ENCODE measurements at regions not wholly inside any gene's neighbourhood (a gene's known extent, or its start where the extent isn't known, plus 50 kb on each side); places are given as distances from the start of the nearest gene placed in this dataset.
A peak's percentile ranks its signal among the peaks of the same experiment; 100 is the strongest.

DNA sequence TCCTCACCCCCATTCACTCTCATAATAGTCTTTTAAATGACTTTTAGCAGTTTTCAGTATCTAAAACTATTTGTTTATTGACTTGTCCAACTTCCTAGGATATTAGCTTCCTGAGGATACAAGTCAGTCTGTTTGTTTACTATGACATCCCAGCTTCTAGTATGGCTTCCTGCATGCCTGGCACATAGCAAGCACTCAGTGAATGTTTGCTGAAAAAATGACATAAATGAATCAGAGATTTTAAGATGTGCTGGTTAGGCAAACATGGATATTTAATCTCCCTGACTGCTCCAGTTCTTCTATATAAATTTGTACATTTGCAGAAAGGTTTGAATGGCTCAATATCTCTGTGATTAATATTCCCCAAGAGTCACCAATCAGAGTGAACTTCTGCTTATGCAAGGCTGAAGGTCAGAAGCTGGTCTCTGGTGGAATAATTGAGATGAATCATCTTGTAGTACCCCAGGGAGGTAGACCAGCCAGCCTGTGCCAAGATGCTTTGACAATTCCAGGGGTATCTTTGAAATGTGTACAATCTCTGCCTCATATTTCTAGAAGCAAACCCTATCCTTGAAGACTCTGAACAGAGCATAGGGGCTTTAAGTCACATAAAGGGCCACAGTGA lies 219.0 kb upstream of the LMCD1 start:
- H3K9me3 Mint-ChIP-seq: no peaks in the 10 kb centered on the region
- Histone ChIP-seq H3K27me3 (ENCODE audit: control insufficient read depth, insufficient read depth, low read length) (no peaks in the 10 kb centered on the region), H3K36me3 (ENCODE audit: control insufficient read depth, insufficient read depth, low read length) (no peaks in the 10 kb centered on the region), H3K4me1 (ENCODE audit: control insufficient read depth, insufficient read depth, low read length, poor library complexity, severe bottlenecking) (no peaks in the 10 kb centered on the region), H3K9me3 (ENCODE audit: control insufficient read depth in 2 of 2, low read length in 2 of 2) (no peaks in the 10 kb centered on the region), H3K4me3 (ENCODE audit: low read depth, low read length) (no peak overlapping the region), H3K27ac (ENCODE audit: insufficient read depth, low read length, poor library complexity, severe bottlenecking) (no peak overlapping the region)
- no peaks in the 10 kb centered on the region for H3K36me3 Mint-ChIP-seq
- peak overlapping the region in 1 of 3 donors; percentile 14 for H3K27ac Mint-ChIP-seq
- H3K4me3 Mint-ChIP-seq: no peak overlapping the region
- no peak for DNase-seq
- no peaks in the 10 kb centered on the region for H3K4me1 Mint-ChIP-seq
- peaks cover 4% of the 10 kb centered on the region for H3K27me3 Mint-ChIP-seq
- no peak for ATAC-seq (ENCODE audit: low read depth in 2 of 2)

DNA sequence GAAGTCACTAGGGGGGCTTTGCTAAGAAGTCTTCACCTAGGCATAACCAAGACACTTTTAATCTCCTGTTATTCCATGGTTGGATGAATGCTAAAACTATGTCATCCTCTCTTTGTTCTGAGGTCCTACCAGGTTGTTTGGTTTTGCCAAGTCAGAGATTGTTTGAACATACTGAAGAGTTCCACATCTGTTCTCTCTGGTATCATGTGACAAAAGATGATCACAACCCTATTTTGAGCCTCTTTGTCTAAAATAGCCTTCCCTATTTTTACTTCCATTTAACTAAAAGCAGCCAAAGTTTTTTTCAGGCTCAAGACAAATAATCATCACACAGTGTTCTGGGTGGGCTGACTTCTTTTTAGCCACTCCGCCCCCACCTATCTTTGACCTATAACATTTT lies 218.4 kb upstream of the LMCD1 start:
- Histone ChIP-seq H3K4me1 (ENCODE audit: control insufficient read depth, insufficient read depth, low read length, poor library complexity, severe bottlenecking) (no peaks in the 10 kb centered on the region), H3K27ac (ENCODE audit: insufficient read depth, low read length, poor library complexity, severe bottlenecking) (no peak overlapping the region), H3K4me3 (ENCODE audit: low read depth, low read length) (no peak overlapping the region), H3K9me3 (ENCODE audit: control insufficient read depth in 2 of 2, low read length in 2 of 2) (no peaks in the 10 kb centered on the region), H3K36me3 (ENCODE audit: control insufficient read depth, insufficient read depth, low read length) (no peaks in the 10 kb centered on the region), H3K27me3 (ENCODE audit: control insufficient read depth, insufficient read depth, low read length) (no peaks in the 10 kb centered on the region)
- no peak overlapping the region for H3K4me3 Mint-ChIP-seq
- no peaks in the 10 kb centered on the region for H3K36me3 Mint-ChIP-seq
- no peaks in the 10 kb centered on the region for H3K9me3 Mint-ChIP-seq
- no peaks in the 10 kb centered on the region for H3K4me1 Mint-ChIP-seq
- peaks cover 4% of the 10 kb centered on the region for H3K27me3 Mint-ChIP-seq
- ATAC-seq (ENCODE audit: low read depth in 2 of 2) (no peak), DNase-seq (no peak)
- H3K27ac Mint-ChIP-seq: no peak overlapping the region

DNA sequence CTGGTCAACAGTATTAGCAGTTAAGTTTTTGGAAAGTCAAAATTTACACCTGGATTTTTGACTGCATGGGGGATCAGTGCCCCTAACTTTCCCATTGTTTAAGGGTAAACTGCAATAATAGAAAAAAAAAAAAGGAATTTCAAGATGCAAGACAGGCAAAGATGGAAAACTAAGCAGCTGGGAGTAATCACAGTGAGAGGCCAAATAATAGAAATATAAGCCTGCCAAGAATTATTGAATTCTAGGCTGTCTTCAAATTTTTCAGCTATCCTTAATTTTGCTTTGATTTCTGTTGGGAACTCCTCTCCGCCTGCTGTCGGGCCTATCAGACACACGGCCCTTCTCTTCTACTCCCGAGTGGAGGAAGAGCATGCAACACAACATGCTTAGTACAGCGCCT lies 215.5 kb upstream of the LMCD1 start:
- H3K4me3 Mint-ChIP-seq: no peak overlapping the region
- Histone ChIP-seq H3K36me3 (ENCODE audit: control insufficient read depth, insufficient read depth, low read length) (no peaks in the 10 kb centered on the region), H3K9me3 (ENCODE audit: control insufficient read depth in 2 of 2, low read length in 2 of 2) (no peaks in the 10 kb centered on the region), H3K27me3 (ENCODE audit: control insufficient read depth, insufficient read depth, low read length) (no peaks in the 10 kb centered on the region), H3K4me3 (ENCODE audit: low read depth, low read length) (no peak overlapping the region), H3K27ac (ENCODE audit: insufficient read depth, low read length, poor library complexity, severe bottlenecking) (no peak overlapping the region), H3K4me1 (ENCODE audit: control insufficient read depth, insufficient read depth, low read length, poor library complexity, severe bottlenecking) (no peaks in the 10 kb centered on the region)
- H3K4me1 Mint-ChIP-seq: no peaks in the 10 kb centered on the region
- no peaks in the 10 kb centered on the region for H3K9me3 Mint-ChIP-seq
- no peak overlapping the region for H3K27ac Mint-ChIP-seq
- DNase-seq (no peak), ATAC-seq (ENCODE audit: low read depth in 2 of 2) (no peak)
- H3K27me3 Mint-ChIP-seq: peaks cover 5% of the 10 kb centered on the region
- no peaks in the 10 kb centered on the region for H3K36me3 Mint-ChIP-seq

DNA sequence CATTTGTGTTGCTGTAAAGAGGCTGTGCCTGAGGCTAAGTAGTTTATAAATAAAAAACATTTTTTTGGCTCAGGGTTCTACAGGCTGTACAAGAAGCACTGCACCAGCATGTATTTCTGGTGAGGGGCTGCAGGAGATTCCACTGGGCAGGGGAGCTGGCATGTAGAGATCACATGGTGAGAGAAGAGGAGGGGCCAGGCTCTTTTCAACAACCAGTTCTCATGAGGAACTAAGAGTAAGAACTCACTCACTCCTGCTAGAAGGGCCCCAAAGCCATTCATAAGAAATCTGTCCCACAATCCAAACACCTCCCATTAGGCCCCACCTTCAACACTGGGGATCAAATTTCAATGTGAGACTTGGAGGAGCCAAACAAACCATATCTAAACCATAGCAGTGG lies 214.9 kb upstream of the LMCD1 start:
- H3K27me3 ChIP-seq (ENCODE audit: control insufficient read depth, insufficient read depth, low read length): no peaks in the 10 kb centered on the region
- no peaks in the 10 kb centered on the region for H3K36me3 Mint-ChIP-seq

DNA sequence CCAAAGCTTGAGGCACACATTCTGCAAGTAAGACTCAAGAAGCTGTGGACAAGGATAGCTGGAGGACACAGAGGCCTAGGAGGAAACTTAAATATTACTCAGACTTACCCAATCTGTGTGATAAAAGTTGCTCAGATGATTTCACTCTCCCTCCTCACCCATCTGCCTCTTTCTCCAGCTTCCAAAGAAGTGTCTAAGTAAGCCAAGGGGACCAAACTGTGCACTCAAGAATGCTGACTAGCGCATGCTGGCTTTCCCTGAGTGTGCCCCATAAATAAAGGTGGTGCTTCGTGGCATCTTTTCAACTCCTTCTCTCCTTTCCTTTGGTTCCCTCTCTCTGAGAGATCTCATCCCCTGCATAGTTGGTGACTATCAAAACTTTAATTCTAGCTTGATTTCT lies 211.0 kb upstream of the LMCD1 start:
- H3K9me3 Mint-ChIP-seq: peaks cover 0 to 3% (median 0%) of the 10 kb centered on the region in 7 donors
- Histone ChIP-seq H3K4me3 (ENCODE audit: low read depth, low read length) (no peak overlapping the region), H3K36me3 (ENCODE audit: control insufficient read depth, insufficient read depth, low read length) (no peaks in the 10 kb centered on the region), H3K27ac (ENCODE audit: insufficient read depth, low read length, poor library complexity, severe bottlenecking) (no peak overlapping the region), H3K9me3 (ENCODE audit: control insufficient read depth in 2 of 2, low read length in 2 of 2) (no peaks in the 10 kb centered on the region), H3K4me1 (ENCODE audit: control insufficient read depth, insufficient read depth, low read length, poor library complexity, severe bottlenecking) (no peaks in the 10 kb centered on the region), H3K27me3 (ENCODE audit: control insufficient read depth, insufficient read depth, low read length) (no peaks in the 10 kb centered on the region)
- peaks cover 0 to 4% (median 0%) of the 10 kb centered on the region in 4 donors for H3K4me1 Mint-ChIP-seq
- H3K27ac Mint-ChIP-seq: no peak overlapping the region
- H3K4me3 Mint-ChIP-seq: no peak overlapping the region
- H3K27me3 Mint-ChIP-seq: peaks cover 23% of the 10 kb centered on the region
- no peaks in the 10 kb centered on the region for H3K36me3 Mint-ChIP-seq
- no peak for DNase-seq
- ATAC-seq (ENCODE audit: low read depth in 2 of 2): no peak

More for the DNA sequence above, 214.9 kb upstream of the LMCD1 start:
- H3K4me1 ChIP-seq (ENCODE audit: control insufficient read depth, insufficient read depth, low read length, poor library complexity, severe bottlenecking): no peaks in the 10 kb centered on the region
- no peak overlapping the region for H3K4me3 ChIP-seq (ENCODE audit: low read depth, low read length)
- Mint-ChIP-seq H3K4me3 (no peak overlapping the region), H3K9me3 (no peaks in the 10 kb centered on the region), H3K27me3 (peaks cover 7% of the 10 kb centered on the region), H3K27ac (no peak overlapping the region), H3K4me1 (no peaks in the 10 kb centered on the region)
- ATAC-seq (ENCODE audit: low read depth in 2 of 2): no peak
- no peak overlapping the region for H3K27ac ChIP-seq (ENCODE audit: insufficient read depth, low read length, poor library complexity, severe bottlenecking)
- H3K9me3 ChIP-seq (ENCODE audit: control insufficient read depth in 2 of 2, low read length in 2 of 2): no peaks in the 10 kb centered on the region
- no peak for DNase-seq
- H3K36me3 ChIP-seq (ENCODE audit: control insufficient read depth, insufficient read depth, low read length): no peaks in the 10 kb centered on the region

DNA sequence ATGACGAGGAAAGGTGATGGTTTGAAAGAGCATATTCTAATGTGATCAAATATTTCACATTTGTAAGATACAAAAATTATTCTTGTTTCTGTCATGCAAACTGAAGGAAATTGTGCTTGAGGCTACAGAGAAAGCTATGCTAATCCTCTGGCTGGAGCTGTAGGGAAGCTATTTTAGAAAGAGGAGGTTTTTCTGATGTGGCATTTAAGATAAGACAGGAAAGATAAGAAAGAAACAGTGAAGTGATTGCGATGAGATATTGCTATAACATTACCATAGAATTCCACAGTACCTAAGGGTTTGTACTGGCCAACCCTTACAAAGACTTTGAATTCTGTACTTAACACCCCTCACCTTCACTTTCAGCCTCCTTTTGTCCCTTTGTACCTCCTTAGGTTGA lies 205.2 kb upstream of the LMCD1 start:
- DNase-seq: no peak
- Histone ChIP-seq H3K4me1 (ENCODE audit: control insufficient read depth, insufficient read depth, low read length, poor library complexity, severe bottlenecking) (no peaks in the 10 kb centered on the region), H3K27ac (ENCODE audit: insufficient read depth, low read length, poor library complexity, severe bottlenecking) (no peak overlapping the region), H3K36me3 (ENCODE audit: control insufficient read depth, insufficient read depth, low read length) (no peaks in the 10 kb centered on the region), H3K27me3 (ENCODE audit: control insufficient read depth, insufficient read depth, low read length) (peaks cover 2% of the 10 kb centered on the region), H3K4me3 (ENCODE audit: low read depth, low read length) (no peak overlapping the region), H3K9me3 (ENCODE audit: control insufficient read depth in 2 of 2, low read length in 2 of 2) (no peaks in the 10 kb centered on the region)
- Mint-ChIP-seq H3K27ac (no peak overlapping the region), H3K27me3 (peaks cover 38% of the 10 kb centered on the region), H3K9me3 (peaks cover 0 to 3% (median 0%) of the 10 kb centered on the region in 7 donors), H3K4me3 (no peak overlapping the region), H3K4me1 (peaks cover 0 to 4% (median 1%) of the 10 kb centered on the region in 4 donors), H3K36me3 (no peaks in the 10 kb centered on the region)
- no peak for ATAC-seq (ENCODE audit: low read depth in 2 of 2)

DNA sequence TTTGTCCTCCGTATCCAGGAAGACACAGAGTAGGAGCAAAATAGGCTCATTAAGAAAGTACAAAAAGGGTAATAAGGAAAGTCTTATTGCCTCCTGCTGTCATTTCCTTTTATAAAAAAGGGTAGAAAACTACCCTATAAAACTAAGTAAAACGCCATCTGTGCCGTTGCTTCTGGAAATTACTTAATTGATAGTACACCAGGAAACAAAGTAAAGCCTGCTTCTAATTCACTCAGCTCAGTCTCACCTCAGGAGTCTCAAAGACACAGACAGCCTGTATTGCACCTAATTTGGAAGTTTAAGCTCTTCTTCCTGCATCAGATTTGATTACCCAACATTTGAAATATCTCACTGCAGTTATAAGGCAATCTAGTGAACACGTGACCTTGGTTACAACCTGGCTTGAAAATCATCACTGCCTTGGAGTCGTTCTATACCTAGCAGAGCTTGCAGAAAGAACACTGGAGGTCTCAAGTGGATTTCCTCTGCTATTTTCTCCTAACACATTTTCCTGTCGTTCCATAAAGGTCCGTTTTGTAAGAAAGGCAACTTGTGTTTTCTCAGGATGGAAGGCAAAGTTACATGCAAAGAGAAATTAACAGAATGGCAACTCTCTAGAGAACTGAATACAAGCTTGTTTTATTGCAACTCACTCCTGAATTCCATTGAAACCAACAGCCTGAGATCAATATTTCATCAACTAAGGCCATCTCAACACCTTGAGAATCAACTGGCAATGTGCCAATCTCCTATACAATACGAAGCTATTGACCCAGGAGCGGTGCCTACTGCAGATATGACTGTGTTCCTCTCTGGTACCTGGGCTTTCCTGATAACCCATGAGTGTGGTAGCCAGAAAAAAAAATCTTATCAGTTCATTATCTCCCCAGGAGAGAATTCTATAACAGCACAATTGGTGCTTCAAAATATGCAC lies 203.3 kb upstream of the LMCD1 start:
- Mint-ChIP-seq H3K4me3 (no peak overlapping the region), H3K9me3 (peaks cover 0 to 2% (median 0%) of the 10 kb centered on the region in 7 donors)

More for the DNA sequence above, 203.3 kb upstream of the LMCD1 start:
- no peaks in the 10 kb centered on the region for H3K9me3 ChIP-seq (ENCODE audit: control insufficient read depth in 2 of 2, low read length in 2 of 2)
- Mint-ChIP-seq H3K27me3 (peaks cover 45% of the 10 kb centered on the region), H3K27ac (no peak overlapping the region), H3K4me1 (peaks cover 0 to 8% (median 2%) of the 10 kb centered on the region in 4 donors), H3K36me3 (no peaks in the 10 kb centered on the region)
- H3K36me3 ChIP-seq (ENCODE audit: control insufficient read depth, insufficient read depth, low read length): no peaks in the 10 kb centered on the region
- H3K27ac ChIP-seq (ENCODE audit: insufficient read depth, low read length, poor library complexity, severe bottlenecking): no peak overlapping the region
- no peak overlapping the region for H3K4me3 ChIP-seq (ENCODE audit: low read depth, low read length)
- no peaks in the 10 kb centered on the region for H3K4me1 ChIP-seq (ENCODE audit: control insufficient read depth, insufficient read depth, low read length, poor library complexity, severe bottlenecking)
- H3K27me3 ChIP-seq (ENCODE audit: control insufficient read depth, insufficient read depth, low read length): peaks cover 2% of the 10 kb centered on the region
- no peak for DNase-seq
- ATAC-seq (ENCODE audit: low read depth in 2 of 2): no peak
